Posterior cingulate gyrus (tissue), 11 donors: ENCODE measurements at regions not wholly inside any gene's neighbourhood (a gene's known extent, or its start where the extent isn't known, plus 50 kb on each side); places are given as distances from the start of the nearest gene placed in this dataset.

ENCODE experiments used
- DNase-seq, 10 donors: peaks; one replicate each; pipeline versions ENCODE4 v3.0.0 to v3.0.0-alpha.2; 2020 to 2021; ENCODE audit warnings: mixed read lengths in 3 of 10
- intact Hi-C: fragments of 100-400 bp; cut with DNase I; formaldehyde crosslinking; loops from one replicate; pipeline ENCODE4 v1.15.1; 2023

DNA sequence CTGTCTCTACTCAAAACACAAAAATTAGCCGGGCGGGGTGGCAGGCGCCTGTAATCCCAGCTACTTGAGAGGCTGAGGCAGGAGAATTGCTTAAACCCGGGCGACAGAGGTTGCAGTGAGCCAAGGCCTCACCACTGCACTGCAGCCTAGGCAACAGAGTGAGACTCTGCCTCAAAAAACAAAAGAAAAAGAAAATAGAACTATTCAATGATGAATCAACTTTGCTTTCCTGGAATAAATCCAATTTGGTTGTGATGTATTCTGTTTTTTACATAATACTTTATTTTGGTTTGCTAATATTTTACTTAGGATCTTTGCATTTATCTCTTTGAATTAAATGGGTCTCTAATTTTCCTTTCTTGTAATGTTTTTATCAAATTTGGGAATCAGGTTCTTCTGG is 86.3 kb upstream of the MBOAT2 start:
- intact Hi-C loops, result no loop called here
- no peak for DNase-seq

DNA sequence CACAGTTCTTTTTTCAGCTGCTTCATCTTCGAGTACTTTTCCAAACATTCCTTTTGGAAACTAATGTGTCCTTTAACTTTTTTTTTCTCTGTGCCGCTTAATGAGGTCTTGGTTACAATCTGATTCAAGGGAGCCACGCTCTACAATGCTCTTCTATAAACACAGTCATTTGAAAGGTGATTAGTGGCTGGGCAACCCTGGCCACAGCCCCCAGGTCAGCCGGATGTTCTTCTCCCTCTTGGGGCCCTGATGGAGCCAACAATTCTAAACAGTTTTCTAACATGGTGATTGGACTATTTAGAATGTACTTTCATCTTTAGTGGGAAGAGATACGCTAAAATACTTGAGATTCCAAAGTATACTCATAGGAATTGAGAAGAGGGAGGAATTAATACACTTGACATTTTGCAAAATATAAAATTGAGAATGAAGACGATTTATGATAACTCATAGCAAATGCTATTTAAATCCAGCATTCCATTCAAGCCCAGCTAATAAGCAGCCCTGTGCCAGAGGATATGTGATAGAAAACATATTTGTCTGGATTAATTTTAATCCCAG is 83.7 kb upstream of the MBOAT2 start:
- intact Hi-C loops, result no loop called here
- DNase-seq, result no peak

DNA sequence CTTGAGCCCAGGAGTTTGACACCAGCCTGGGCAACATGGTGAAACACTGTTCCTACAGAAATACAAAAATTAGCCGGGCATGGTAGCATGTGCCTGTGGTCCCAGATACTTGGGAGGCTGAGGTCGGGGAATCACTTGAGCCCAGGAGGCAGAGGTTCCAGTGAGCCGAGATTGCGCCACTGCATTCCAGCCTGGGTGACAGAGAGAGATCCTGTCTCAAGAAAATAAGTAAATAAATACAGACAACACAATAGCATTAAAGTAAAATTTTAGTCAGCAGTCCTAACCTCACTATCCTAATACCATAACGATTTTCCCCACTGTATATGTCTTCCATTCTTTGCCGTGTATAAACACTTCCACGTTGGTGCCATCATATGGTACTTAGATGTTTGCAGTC is 83.0 kb upstream of the MBOAT2 start:
- intact Hi-C loops, result no loop called here
- no peak for DNase-seq

DNA sequence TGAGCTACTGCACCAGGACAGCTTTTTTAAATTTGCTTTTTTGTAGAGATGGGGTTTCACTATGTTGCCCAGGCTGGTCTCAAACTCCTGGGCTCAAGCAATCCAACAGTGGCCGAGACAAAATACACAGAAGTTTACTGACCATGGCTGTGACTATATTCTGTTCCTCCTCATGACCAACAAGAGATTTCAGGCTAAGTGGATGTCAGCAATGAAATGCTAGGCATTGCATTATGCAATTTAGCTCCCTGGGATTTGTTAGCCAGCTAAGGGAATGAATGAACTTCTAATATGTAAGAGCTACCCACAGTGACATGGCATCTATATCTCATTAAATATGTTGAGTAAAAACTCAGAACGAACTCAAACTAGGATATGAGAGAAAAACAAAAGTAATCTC is 81.9 kb upstream of the MBOAT2 start:
- DNase-seq, result no peak
- intact Hi-C loops, result no loop called here

DNA sequence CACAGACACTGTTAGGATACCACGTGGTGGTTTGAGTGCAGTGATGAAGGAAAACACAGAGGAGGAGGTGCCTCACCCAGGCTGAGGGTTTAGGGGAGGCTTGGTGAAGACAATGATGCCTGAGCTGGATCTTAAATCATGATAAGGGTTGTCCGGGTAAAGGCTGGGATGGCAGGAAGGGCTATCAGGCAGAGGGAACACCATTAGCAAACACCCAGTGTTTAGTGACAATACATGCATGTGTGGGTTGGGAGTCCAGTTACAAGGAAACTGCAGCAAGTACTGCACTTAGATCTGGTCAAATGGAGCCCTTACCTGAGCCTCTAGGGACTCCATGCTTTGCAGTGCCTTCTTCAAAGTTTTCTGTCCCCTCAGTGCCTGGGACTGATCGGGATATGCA is 79.8 kb upstream of the MBOAT2 start:
- DNase-seq, result no peak
- intact Hi-C loops, result no loop called here

DNA sequence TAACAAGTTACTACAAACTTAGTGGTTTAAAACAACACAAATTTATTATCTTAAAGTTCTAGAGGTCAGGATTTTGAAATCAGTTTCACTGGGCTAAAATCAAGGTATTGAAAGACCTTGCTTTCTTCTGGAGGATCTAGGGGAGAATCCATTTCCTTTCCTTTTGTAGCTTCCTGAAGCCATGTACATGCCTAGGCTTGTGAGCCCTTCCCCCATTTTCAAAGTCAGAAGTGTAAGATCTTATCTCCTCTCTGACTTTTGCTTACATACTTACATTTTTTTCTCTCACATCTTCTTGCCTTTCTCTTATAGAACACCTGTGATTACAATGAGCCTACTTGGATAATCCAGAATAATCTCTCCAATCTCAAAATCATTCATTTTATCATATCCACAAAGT is 78.7 kb upstream of the MBOAT2 start:
- DNase-seq, result no peak
- intact Hi-C loops, result no loop called here

DNA sequence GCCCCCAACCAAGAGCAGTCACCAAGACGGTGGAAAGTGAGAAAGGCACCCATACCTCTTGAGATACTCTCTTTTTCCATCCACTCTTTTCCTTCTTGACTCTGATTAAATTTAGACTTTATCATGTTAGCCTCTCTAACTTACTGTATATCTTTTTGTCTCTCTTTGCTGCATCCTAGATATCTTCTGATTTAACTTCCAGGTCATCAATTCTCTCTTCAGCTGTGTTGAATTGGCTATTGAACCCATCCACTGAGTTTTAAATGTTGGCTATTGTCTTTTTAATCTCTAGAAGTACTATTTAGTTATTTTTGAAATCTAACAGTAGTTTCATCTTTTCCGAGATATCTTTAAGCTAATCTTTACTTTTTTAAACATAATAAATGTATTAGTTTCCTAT is 78.3 kb upstream of the MBOAT2 start:
- intact Hi-C loops, result no loop called here
- no peak for DNase-seq

DNA sequence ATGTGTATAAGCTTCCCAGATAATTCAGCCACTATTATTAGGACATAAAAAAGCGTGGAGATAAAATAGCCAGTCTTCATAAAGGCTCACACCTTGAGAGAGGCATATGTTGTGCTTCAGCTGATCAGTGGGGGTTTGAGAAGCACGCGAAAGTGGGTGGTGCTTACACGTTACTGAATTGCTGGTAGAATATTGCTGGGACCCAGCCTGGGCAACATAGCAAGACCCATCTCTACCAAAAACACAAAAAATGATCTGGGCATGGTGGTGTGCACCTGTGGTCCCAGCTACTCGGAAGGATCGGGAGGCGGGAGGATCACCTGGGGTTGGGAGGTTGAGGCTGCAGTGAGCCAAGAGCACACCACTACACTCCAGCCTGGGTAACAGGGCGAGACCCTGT is 74.9 kb upstream of the MBOAT2 start:
- intact Hi-C loops, result no loop called here
- DNase-seq, result no peak

DNA sequence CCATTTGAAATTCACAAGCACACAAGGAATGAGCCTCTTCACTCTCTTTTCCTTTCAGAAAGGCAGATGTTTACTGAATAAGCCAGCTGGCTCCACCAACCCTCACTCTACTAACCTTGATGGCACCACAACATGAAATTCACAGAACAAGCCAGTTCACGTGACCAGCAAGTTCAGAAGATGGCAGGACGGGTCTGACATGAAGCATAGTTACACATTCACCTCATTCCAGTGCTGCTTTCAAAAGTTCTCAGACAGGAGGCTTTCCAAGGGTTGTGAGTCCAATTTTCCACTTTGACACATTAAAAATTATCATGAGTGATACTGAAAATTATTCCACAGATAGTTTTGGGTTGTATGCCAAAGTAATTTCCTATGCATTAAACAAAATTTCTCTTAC is 74.2 kb upstream of the MBOAT2 start:
- intact Hi-C loops, result no loop called here
- DNase-seq, result no peak

DNA sequence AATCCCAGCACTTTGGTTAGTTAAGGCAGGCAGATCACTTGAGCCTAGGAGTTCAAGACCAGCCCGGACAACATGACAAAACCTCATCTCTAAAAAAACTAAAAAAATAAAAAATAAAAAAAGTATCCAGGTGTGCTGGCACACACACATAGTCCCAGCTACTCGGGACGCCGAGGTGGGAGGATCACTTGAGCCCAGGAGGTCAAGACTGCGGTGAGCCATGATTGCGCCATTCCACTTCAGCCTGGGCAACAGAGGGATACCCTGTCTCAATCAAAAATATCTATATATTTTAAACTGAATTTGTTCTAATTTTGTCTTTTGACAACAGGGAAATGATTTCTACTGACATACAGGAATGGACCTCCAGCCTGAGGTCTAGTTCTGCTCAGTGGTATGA is 73.3 kb upstream of the MBOAT2 start:
- DNase-seq, result no peak
- intact Hi-C loops, result no loop called here

DNA sequence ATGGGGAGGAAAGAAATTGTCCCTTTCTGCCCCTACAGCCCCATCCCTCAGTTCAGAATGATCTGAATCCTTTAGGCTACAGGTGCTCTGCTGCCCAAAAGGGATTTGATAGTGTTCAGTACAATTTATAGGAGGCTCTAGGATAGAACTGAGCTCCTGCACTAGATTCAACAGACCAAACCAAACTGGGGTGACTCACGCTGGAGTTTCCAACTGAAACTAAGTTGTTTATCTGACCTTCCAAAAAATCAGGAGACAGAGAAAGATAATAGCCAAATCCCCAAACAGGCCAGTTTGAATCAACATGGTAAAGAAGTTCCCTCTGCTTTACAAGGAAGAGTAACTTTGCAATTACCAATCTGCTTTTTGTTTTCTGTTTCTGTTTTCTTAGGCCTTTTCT is 72.7 kb upstream of the MBOAT2 start:
- intact Hi-C loops, result no loop called here
- no peak for DNase-seq

DNA sequence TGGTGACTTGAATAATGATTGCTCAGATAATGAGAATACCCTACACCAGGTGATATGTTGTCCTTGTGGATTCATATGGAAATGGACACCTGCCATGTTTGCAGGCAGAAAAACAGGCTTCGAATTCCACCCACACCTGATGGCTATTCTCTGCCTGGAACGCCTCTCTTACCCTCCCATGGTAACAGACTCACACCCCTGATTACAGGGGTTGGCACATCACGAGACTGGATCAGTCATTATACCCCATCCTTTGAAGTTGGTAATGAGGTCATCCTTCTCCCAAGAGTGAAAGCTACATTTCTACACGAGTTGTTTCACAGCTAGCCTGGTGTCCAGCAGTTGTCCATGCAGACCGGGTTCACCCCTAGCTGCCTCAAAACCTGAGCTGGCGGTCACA is 71.4 kb upstream of the MBOAT2 start:
- DNase-seq, result no peak
- intact Hi-C loops, result no loop called here

DNA sequence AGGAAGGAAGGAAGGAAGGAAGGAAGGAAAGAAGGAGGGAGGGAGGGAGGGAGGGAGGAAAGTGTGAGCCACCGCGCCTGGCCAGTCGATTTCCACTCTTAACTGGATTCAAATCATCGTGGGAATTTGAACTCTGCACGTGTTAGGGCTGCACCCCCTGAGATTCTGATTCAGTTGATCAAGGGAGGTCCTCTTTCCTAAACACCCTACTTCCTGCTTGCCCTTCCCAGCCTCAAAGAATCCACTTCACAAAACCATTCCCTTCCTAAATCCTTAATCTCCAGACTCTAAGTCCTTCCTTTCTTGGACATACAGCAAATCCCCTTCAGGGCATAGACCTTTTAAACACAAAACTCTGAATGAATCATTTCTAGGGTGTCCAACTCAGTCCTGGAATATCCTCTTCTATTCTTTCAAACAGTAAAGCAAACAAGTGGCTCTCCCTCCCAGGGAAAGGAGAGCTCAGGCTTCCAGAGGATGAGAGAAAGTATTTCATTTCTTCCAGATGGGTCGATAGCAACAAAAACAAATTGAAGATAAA is 68.2 kb upstream of the MBOAT2 start:
- intact Hi-C loops, result no loop called here
- DNase-seq, result no peak

DNA sequence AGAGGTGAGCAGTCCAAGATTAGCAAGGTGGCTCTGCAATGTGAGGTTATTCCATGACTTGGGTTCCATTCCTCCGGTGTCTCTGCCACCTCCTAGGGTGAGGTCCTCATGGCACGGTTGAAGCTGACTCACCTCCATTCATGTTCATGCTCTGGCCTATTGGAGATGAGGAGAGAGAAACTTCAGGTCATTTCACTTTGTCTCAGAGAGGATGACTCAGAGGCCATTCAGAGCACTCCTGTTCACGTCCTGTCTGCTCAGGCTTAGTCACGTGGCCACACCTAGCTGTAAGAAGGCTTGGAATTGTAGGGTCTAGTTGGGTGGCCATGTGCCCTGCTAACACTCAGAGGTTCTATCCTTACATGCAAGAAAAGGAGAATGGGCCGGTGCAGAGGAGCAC is 67.5 kb upstream of the MBOAT2 start:
- no peak for DNase-seq
- intact Hi-C loops, result no loop called here

DNA sequence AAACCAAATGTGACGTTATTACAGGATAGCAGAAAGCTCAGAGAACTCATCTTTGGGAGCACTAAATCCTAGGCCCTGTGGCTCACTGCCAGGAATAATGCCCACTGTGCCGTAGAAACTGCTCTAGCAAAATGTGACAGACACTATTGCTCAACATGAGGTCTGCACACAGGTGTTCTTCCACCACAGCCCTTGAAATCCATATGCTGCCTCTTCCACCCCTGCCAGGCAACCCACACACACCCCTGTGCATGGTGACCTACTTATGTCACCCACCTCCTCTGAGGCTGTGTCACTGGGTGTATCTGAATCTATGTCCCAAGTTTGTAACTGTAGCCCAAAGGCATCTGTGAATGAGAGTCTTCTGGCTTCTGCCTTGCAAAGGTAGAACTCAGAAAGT is 66.1 kb upstream of the MBOAT2 start:
- DNase-seq, result no peak
- intact Hi-C loops, result no loop called here

DNA sequence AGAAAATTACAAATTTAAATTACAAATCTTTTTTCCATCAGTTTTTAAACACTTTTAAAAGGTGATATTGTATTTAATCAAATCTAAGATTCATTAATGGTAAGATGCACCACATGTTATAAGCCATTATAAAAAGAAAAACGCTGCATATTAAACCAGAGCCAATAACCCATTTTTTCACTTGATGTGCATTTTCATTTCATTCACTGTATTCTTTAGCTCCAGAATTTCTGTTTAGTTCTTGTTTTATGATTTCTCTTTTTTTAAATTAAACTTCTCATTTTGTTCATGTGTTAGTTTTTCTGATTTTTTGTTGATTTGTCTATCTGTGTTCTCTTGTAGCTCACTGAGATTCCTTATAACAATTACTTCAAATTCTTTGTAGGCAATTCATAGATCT is 62.4 kb upstream of the MBOAT2 start:
- DNase-seq, result no peak
- intact Hi-C loops, result no loop called here

DNA sequence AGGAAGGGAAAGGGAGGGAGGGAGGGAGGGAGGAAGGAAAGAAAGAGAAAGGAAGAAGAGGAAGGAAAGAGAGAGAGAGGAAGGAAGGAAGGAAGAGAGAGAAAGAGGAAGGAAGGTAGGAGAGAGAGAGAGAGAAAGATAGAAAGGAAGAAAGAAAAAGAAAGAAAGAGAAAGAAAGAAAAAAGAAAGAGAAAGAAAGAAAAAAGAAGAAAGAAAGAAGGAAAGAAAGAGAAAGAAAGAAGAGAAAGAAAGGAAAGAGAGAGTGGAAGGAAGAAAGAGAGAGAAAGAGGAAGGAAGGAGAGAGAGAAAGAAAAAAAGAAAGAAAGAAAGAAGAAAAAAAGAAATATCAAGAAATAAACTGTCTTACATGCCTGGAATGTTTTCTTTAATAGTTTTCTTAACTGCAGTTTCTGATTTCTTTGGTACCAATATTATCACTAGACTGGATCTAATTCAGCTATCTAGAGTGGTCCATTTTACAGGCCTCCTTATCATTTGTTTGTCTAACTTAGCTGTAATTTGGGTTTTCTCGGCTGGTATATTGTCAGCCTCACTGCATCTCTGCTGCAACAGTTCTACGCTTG is 59.6 kb upstream of the MBOAT2 start:
- intact Hi-C loops, result no loop called here
- DNase-seq, result no peak

DNA sequence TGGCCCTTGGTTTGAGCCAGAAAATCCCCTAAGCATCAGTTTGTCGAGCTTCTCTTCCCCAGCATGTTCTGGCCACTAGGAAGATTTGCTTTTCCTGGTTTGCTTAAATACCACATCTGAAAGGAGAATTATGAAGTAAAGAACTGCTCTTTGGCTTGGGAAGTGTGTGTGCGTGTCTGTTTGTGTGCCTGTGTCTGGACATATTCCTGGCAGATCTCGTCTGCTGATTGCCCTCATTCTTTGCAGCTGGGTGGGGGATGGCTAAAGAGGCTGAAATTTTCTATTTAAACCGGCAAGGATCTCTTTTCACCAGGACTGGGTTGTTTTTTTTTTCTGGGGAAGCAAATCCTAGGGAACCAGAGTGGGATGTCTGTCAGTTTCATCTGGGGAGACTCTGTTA is 57.3 kb upstream of the MBOAT2 start:
- intact Hi-C loops, result no loop called here

DNA sequence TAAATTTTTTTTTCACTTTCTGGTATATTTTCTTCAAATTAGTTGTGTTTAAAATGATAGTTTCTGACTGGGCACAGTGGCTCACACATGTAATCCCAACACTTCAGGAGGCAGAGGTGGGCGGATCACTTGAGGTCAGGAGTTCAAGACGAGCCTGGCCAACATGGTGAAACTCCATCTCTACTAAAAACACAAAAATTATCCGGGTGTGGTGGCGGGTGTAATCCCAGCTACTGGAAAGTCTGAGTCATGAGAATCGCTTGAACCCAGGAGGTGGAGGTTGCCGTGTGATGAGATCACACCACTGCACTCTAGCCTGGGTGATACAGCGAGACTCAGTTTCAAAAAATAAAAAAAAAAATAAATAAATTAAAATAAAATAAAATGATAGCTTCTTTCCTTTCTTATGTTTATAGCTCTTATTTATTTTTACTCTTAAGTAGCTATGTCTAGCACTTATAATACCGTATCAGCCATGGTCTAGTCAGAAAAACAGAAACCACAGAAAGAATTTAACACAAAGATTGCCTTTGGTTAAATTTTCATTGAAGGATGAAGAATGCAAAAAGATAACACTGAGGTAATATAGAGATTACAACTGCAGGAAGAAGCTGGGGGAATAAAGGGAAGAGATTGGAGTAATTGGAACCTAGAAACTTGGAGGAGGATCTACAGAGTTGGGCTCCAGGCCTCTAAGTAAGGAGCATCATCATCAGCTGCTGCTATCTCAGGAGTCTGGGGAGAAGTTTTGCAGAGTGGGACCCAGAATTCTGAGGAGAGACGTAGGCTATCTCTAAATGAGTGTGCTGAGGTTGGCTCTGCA is 54.7 kb upstream of the MBOAT2 start:
- intact Hi-C loops, result no loop called here
- no peak for DNase-seq

More for the DNA sequence above, 57.3 kb upstream of the MBOAT2 start:
- no peak for DNase-seq

DNA sequence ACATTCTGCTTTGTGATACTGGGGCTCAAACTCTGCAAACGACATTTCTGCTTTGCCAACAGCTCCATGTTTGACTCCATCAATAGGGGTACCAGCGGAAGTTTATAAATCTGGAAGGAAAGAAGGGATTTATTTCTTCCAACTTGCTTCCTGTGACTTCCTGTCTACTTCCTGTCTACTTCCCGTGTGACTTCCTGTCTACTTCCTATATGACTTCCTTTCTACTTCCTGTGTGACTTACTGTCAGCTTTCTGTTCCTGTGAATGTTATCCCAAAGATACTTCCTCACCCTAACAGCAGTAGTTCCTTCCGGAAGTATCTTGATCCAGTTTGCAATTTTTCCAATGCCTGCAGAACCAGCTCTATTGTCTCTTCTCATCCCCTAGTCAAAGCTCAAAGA is 52.0 kb upstream of the MBOAT2 start:
- no peak for DNase-seq
- intact Hi-C loops, result no loop called here

DNA sequence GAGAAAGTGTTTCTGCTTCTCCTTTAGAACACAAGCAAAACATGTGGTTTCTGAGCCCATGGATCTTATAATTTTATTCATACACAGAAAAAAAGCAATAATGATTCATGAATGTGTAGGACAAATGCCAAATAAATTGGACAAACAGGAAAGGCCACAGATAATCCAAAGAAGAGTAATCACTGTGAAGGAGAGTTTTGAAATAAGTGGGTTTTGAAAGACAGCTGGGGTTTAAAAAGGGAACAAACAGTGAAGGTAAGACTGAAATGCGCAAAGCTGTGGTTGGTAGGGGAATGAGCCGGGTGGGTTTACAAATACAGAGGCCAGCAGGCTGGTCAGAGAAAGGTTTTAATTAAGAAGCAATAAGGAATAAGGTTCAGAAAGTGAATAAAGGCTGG is 50.0 kb upstream of the MBOAT2 start:
- DNase-seq, result no peak
- intact Hi-C loops, result no loop called here
